OCI-LY7 (cell line): ENCODE measurements at regions not wholly inside any gene's neighbourhood (a gene's known extent, or its start where the extent isn't known, plus 50 kb on each side); places are given as distances from the start of the nearest gene placed in this dataset.

Experiments used
- BruUV-seq: library from RNA; stranded (reverse); fragments of 400-500 nt; replicated peaks from 2 replicates; lab custom pipeline; 2021; lab: Mats Ljungman, UMichigan
- CTCF ChIA-PET: fragments of 300-600 bp; sonication (Branson Sonifier 250); formaldehyde crosslinking; loops from one replicate; lab custom pipeline; 2022; ENCODE audit warnings: antibody characterized with exemption; ENCODE audit not compliant: unreplicated experiment; lab: Charles Lee
- POLR2A ChIA-PET: fragments of 300-600 bp; sonication (Branson Sonifier 250); formaldehyde crosslinking; loops from one replicate; lab custom pipeline; 2022; ENCODE audit warnings: antibody characterized with exemption; lab: Charles Lee
- DNase-seq: peaks from one replicate; pipeline ENCODE4 v3.0.0-alpha.2; 2015; ENCODE audit warnings: low spot score
- H2AFZ ChIP-seq: fragments of 200-600 bp; sonication (generic), shearing (Covaris generic); 2 replicates; pipeline ENCODE4 v1.6.1; 2014; ENCODE audit warnings: mild to moderate bottlenecking, antibody characterized with exemption, low read length, moderate library complexity
- H3K27ac ChIP-seq: fragments of 200-600 bp; sonication (generic); 2 replicates; pipeline ENCODE4 v1.5.1; 2014; ENCODE audit warnings: mixed run types, low read depth, mild to moderate bottlenecking, moderate library complexity, low read length, inconsistent platforms; ENCODE audit not compliant: poor library complexity, severe bottlenecking
- H3K36me3 ChIP-seq: fragments of 200-600 bp; sonication (generic); 2 replicates; pipeline ENCODE4 v1.6.1; 2014; ENCODE audit warnings: mild to moderate bottlenecking, antibody characterized with exemption, low read length, moderate library complexity, mixed read lengths; ENCODE audit not compliant: insufficient read depth
- H3K4me1 ChIP-seq: fragments of 200-600 bp; sonication (generic); 2 replicates; pipeline ENCODE4 v1.5.1; 2014; ENCODE audit warnings: mild to moderate bottlenecking, low read length; ENCODE audit not compliant: insufficient read depth, poor library complexity, severe bottlenecking
- H3K4me2 ChIP-seq: fragments of 200-600 bp; sonication (generic); 2 replicates; pipeline ENCODE4 v1.6.1; 2014; ENCODE audit warnings: mild to moderate bottlenecking, low read length
- H3K4me3 ChIP-seq: fragments of 200-600 bp; sonication (generic); 2 replicates; pipeline ENCODE4 v1.5.1; 2014; ENCODE audit warnings: mild to moderate bottlenecking, low read depth, low read length; ENCODE audit not compliant: poor library complexity, severe bottlenecking
- H3K79me2 ChIP-seq: fragments of 200-600 bp; sonication (generic); 2 replicates; pipeline ENCODE4 v1.6.1; 2016; ENCODE audit warnings: low read depth, mild to moderate bottlenecking, low read length, moderate library complexity, mixed read lengths; ENCODE audit not compliant: insufficient read depth
- H3K9me2 ChIP-seq: fragments of 200-600 bp; sonication (generic); 2 replicates; pipeline ENCODE4 v1.6.1; 2016; ENCODE audit warnings: mild to moderate bottlenecking, low read length, mixed read lengths; ENCODE audit not compliant: insufficient read depth
- H3K9me3 ChIP-seq: fragments of 200-600 bp; sonication (generic); 2 replicates; pipeline ENCODE4 v1.6.1; 2014; ENCODE audit warnings: mild to moderate bottlenecking, mixed run types, low read length, mixed read lengths
- H4K20me1 ChIP-seq: fragments of 200-600 bp; sonication (generic); 2 replicates; pipeline ENCODE4 v1.6.1; 2014; ENCODE audit warnings: mild to moderate bottlenecking, antibody characterized with exemption, low read length, moderate library complexity, mixed read lengths; ENCODE audit not compliant: insufficient read depth
- EZH2phosphoT487 ChIP-seq: fragments of 200-600 bp; sonication (generic); IDR thresholded peaks from 2 replicates; pipeline ENCODE4 v1.6.1; 2018; ENCODE audit warnings: low read depth, borderline replicate concordance, mild to moderate bottlenecking, mixed run types, antibody characterized with exemption, low read length, moderate library complexity, mixed read lengths
- intact Hi-C: fragments of 100-400 bp; cut with micrococcal nuclease; formaldehyde crosslinking; loops from one replicate; pipeline ENCODE4 v1.10.0; 2022; ENCODE audit not compliant: unreplicated experiment
- TF ChIP-seq, protein P1 (sequence below): fragments of 200-600 bp; sonication (generic); conservative IDR thresholded peaks from 2 replicates; pipeline ENCODE4 v1.5.1; 2014; ENCODE audit warnings: mild to moderate bottlenecking, antibody characterized with exemption, low read length, moderate library complexity, mixed read lengths

DNA sequence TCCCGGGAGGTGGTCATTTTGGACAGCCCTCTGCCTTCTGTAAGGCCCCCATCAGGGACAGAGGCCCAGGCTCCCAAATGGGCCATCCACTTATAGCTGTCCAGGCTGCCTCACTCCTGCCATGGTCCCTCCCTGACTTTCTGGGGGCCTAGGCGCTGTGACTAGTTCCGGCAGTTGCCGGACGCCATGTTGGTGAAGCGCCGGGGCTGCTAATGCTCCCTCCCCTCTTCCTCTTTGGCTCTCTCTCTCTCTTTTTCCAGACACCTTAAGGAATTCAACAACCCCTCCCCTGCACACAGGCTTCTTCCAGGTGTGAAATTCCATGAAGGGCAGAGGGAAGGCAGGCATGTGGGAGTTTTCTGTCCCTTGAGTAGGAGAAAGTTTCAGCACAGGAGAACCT, 445.6 kb downstream of the SOX6 start:
- no peaks in the 10 kb centered on the region for H4K20me1 ChIP-seq
- H3K27ac ChIP-seq = no peak overlapping the region
- TF ChIP-seq EZH2phosphoT487 = no peak
- TF ChIP-seq, protein P1, sequence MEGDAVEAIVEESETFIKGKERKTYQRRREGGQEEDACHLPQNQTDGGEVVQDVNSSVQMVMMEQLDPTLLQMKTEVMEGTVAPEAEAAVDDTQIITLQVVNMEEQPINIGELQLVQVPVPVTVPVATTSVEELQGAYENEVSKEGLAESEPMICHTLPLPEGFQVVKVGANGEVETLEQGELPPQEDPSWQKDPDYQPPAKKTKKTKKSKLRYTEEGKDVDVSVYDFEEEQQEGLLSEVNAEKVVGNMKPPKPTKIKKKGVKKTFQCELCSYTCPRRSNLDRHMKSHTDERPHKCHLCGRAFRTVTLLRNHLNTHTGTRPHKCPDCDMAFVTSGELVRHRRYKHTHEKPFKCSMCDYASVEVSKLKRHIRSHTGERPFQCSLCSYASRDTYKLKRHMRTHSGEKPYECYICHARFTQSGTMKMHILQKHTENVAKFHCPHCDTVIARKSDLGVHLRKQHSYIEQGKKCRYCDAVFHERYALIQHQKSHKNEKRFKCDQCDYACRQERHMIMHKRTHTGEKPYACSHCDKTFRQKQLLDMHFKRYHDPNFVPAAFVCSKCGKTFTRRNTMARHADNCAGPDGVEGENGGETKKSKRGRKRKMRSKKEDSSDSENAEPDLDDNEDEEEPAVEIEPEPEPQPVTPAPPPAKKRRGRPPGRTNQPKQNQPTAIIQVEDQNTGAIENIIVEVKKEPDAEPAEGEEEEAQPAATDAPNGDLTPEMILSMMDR = no peak
- ChIA-PET CTCF (no interaction called here), POLR2A (no interaction called here)
- no TSS peak for BruUV-seq
- H3K36me3 ChIP-seq = no peaks in the 10 kb centered on the region
- no peaks in the 10 kb centered on the region for H3K79me2 ChIP-seq
- H3K4me1 ChIP-seq = no peaks in the 10 kb centered on the region
- intact Hi-C loops = no loop called here
- no peak overlapping the region for H3K4me2 ChIP-seq
- DNase-seq = no peak
- H2AFZ ChIP-seq = no peak overlapping the region
- H3K4me3 ChIP-seq = no peak overlapping the region
- no peaks in the 10 kb centered on the region for H3K9me2 ChIP-seq
- no peaks in the 10 kb centered on the region for H3K9me3 ChIP-seq

GRCh38 chr11:15911377-15912044, 444.8 kb downstream of the SOX6 start:
- H3K4me2 ChIP-seq = no peak overlapping the region
- TF ChIP-seq, protein P1 = no peak
- no peak for TF ChIP-seq EZH2phosphoT487
- H3K4me3 ChIP-seq = no peak overlapping the region
- H3K9me3 ChIP-seq = no peaks in the 10 kb centered on the region
- no peaks in the 10 kb centered on the region for H3K4me1 ChIP-seq
- H4K20me1 ChIP-seq = no peaks in the 10 kb centered on the region
- POLR2A ChIA-PET = no interaction called here
- CTCF ChIA-PET = no interaction called here
- no peak for DNase-seq
- no peak overlapping the region for H2AFZ ChIP-seq
- H3K79me2 ChIP-seq = no peaks in the 10 kb centered on the region
- H3K27ac ChIP-seq = no peak overlapping the region
- no TSS peak for BruUV-seq
- no peaks in the 10 kb centered on the region for H3K9me2 ChIP-seq
- intact Hi-C loops = no loop called here
- H3K36me3 ChIP-seq = no peaks in the 10 kb centered on the region

GRCh38 chr11:15912291-15912690, 444.1 kb downstream of the SOX6 start:
- Histone ChIP-seq H3K4me1 (no peaks in the 10 kb centered on the region), H3K9me3 (no peaks in the 10 kb centered on the region), H3K36me3 (no peaks in the 10 kb centered on the region), H4K20me1 (no peaks in the 10 kb centered on the region), H3K4me2 (no peak overlapping the region), H3K79me2 (no peaks in the 10 kb centered on the region), H3K27ac (no peak overlapping the region), H3K9me2 (no peaks in the 10 kb centered on the region), H2AFZ (no peak overlapping the region), H3K4me3 (no peak overlapping the region)
- intact Hi-C loops = no loop called here
- TF ChIP-seq, protein P1 = no peak
- no peak for TF ChIP-seq EZH2phosphoT487
- DNase-seq = no peak
- BruUV-seq = no TSS peak
- POLR2A ChIA-PET = no interaction called here
- CTCF ChIA-PET = no interaction called here
